A673 (cell line): ENCODE measurements at regions not wholly inside any gene's neighbourhood (a gene's known extent, or its start where the extent isn't known, plus 50 kb on each side); places are given as distances from the start of the nearest gene placed in this dataset.

Experiments used
- BruUV-seq: library from RNA; stranded (reverse); fragments of 400-500 nt; replicated peaks from 2 replicates; lab custom pipeline; 2021; lab: Mats Ljungman, UMichigan
- CTCF ChIA-PET: fragments of 300-600 bp; sonication (Branson Sonifier 250); formaldehyde crosslinking; loops from one replicate; lab custom pipeline; 2022; ENCODE audit warnings: antibody characterized with exemption; lab: Charles Lee
- POLR2A ChIA-PET: fragments of 300-600 bp; sonication (Branson Sonifier 250); formaldehyde crosslinking; loops from one replicate; lab custom pipeline; 2022; ENCODE audit warnings: antibody characterized with exemption; ENCODE audit not compliant: low non-redundant PET; lab: Charles Lee
- DNase-seq: peaks from one replicate; pipeline ENCODE4 v3.0.0-alpha.2; 2015; ENCODE audit warnings: low spot score
- H3K27ac ChIP-seq: fragments of 200-600 bp; sonication (generic); 2 replicates; pipeline ENCODE4 v1.5.1; 2016; ENCODE audit warnings: mixed run types, low read depth, mild to moderate bottlenecking, mixed read lengths, antibody characterized with exemption, low read length; ENCODE audit not compliant: poor library complexity, severe bottlenecking
- H3K27me3 ChIP-seq: fragments of 200-600 bp; sonication (generic); replicated peaks from 2 replicates; pipeline ENCODE4 v1.6.1; 2017; ENCODE audit warnings: mixed run types, low read depth, mild to moderate bottlenecking, mixed read lengths, antibody characterized with exemption, low read length; ENCODE audit not compliant: insufficient read depth, poor library complexity
- H3K36me3 ChIP-seq: fragments of 200-600 bp; sonication (generic); 2 replicates; pipeline ENCODE4 v1.6.1; 2016; ENCODE audit warnings: mixed run types, mild to moderate bottlenecking, mixed read lengths, antibody characterized with exemption, low read length; ENCODE audit not compliant: insufficient read depth, poor library complexity, severe bottlenecking
- H3K4me1 ChIP-seq: fragments of 200-600 bp; sonication (generic); 2 replicates; pipeline ENCODE4 v1.6.1; 2017; ENCODE audit warnings: mixed run types, mild to moderate bottlenecking, mixed read lengths, antibody characterized with exemption, low read length; ENCODE audit not compliant: insufficient read depth, poor library complexity, severe bottlenecking
- H3K4me3 ChIP-seq: fragments of 200-600 bp; sonication (generic); 2 replicates; pipeline ENCODE4 v1.5.1; 2016; ENCODE audit warnings: low read depth, mixed run types, mild to moderate bottlenecking, mixed read lengths, low read length; ENCODE audit not compliant: poor library complexity, severe bottlenecking
- H3K9me3 ChIP-seq: fragments of 200-600 bp; sonication (generic); 2 replicates; pipeline ENCODE4 v1.6.1; 2016; ENCODE audit warnings: mixed run types, low read depth, mild to moderate bottlenecking, mixed read lengths, antibody characterized with exemption, low read length; ENCODE audit not compliant: poor library complexity, severe bottlenecking
- EZH2 ChIP-seq: fragments of 200-600 bp; sonication (generic); IDR thresholded peaks from 2 replicates; pipeline ENCODE4 v1.6.1; 2017; ENCODE audit warnings: borderline replicate concordance, low read depth, mild to moderate bottlenecking, mixed read lengths, antibody characterized with exemption, low read length; ENCODE audit not compliant: poor library complexity, severe bottlenecking
- intact Hi-C: fragments of 100-400 bp; cut with micrococcal nuclease; formaldehyde crosslinking; loops from one replicate; pipeline ENCODE4 v1.10.0; 2022; ENCODE audit not compliant: unreplicated experiment
- TF ChIP-seq, protein P1 (sequence below): fragments of 300-800, 200-600 bp; sonication (generic); conservative IDR thresholded peaks from 2 replicates; pipeline ENCODE4 v1.5.1; 2017; ENCODE audit warnings: low read depth, mild to moderate bottlenecking, antibody characterized with exemption, low read length, moderate library complexity, mixed read lengths

DNA sequence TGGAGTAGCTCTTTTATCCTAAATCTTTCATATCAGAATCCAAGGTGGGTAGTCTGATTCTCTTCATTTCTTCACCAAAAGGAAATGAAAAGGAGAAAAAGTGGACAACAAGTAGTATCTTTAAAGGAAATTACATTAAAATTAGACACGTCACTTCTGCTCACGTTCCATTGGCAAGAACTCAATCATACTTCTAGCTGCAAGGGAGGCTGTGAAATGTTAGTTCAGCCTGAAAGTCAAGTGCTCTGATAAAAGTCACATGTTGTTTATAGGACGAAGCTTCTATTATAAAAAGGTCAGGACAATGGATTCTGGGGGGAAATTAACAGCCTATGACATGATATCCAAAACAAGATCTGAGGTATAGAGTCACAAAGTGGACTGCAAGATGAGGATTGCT, 164.6 kb upstream of the MCTP2 start:
- H3K9me3 ChIP-seq, result peaks cover 11% of the 10 kb centered on the region
- H3K4me1 ChIP-seq, result peaks cover 26% of the 10 kb centered on the region
- H3K4me3 ChIP-seq, result no peak overlapping the region
- H3K27me3 ChIP-seq, result no peaks in the 10 kb centered on the region
- TF ChIP-seq EZH2, result no peak
- TF ChIP-seq, protein P1, sequence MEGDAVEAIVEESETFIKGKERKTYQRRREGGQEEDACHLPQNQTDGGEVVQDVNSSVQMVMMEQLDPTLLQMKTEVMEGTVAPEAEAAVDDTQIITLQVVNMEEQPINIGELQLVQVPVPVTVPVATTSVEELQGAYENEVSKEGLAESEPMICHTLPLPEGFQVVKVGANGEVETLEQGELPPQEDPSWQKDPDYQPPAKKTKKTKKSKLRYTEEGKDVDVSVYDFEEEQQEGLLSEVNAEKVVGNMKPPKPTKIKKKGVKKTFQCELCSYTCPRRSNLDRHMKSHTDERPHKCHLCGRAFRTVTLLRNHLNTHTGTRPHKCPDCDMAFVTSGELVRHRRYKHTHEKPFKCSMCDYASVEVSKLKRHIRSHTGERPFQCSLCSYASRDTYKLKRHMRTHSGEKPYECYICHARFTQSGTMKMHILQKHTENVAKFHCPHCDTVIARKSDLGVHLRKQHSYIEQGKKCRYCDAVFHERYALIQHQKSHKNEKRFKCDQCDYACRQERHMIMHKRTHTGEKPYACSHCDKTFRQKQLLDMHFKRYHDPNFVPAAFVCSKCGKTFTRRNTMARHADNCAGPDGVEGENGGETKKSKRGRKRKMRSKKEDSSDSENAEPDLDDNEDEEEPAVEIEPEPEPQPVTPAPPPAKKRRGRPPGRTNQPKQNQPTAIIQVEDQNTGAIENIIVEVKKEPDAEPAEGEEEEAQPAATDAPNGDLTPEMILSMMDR, result no peak
- H3K36me3 ChIP-seq, result no peaks in the 10 kb centered on the region
- DNase-seq, result no peak
- no TSS peak for BruUV-seq
- H3K27ac ChIP-seq, result no peak overlapping the region
- POLR2A ChIA-PET, result no interaction called here
- CTCF ChIA-PET, result no interaction called here
- intact Hi-C loops, result no loop called here

DNA sequence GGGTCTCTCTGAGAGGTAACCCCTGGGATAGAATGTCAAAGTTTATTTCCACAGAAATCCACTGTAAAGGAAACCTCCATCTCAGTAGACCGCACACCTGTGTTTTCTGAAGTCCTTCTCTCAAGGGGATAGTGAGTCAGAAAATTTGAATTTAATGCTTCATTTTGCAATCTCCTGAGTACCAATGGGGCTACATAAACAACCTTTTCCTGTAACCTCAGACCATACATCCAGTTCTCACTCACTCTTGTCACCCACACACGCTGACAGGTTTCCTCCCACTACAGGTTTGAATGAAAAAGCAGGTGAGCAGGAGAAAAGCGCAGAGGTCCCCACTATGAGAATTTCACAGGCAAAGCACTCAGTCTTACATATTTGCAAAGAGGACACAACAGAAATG, 165.3 kb upstream of the MCTP2 start:
- Histone ChIP-seq H3K36me3 (no peaks in the 10 kb centered on the region), H3K4me3 (no peak overlapping the region), H3K27ac (no peak overlapping the region), H3K4me1 (peaks cover 19% of the 10 kb centered on the region), H3K9me3 (peaks cover 11% of the 10 kb centered on the region), H3K27me3 (no peaks in the 10 kb centered on the region)
- DNase-seq, result no peak
- TF ChIP-seq, protein P1, result no peak
- no peak for TF ChIP-seq EZH2
- intact Hi-C loops, result no loop called here
- no TSS peak for BruUV-seq
- CTCF ChIA-PET, result no interaction called here
- POLR2A ChIA-PET, result no interaction called here

GRCh38 chr15:94064676-94065313, 166.6 kb upstream of the MCTP2 start:
- ChIA-PET CTCF (no interaction called here), POLR2A (interaction anchor here (0.7 kb wide), 1 partner anchor 260 kb away, joined by 3 read pairs; no protein-coding TSS in a partner anchor)
- no peaks in the 10 kb centered on the region for H3K27me3 ChIP-seq
- no peaks in the 10 kb centered on the region for H3K36me3 ChIP-seq
- no peak overlapping the region for H3K27ac ChIP-seq
- H3K4me1 ChIP-seq, result peaks cover 7% of the 10 kb centered on the region
- no TSS peak for BruUV-seq
- no peak for TF ChIP-seq EZH2
- TF ChIP-seq, protein P1, result no peak
- no peak overlapping the region for H3K4me3 ChIP-seq
- no peak for DNase-seq
- intact Hi-C loops, result no loop called here
- H3K9me3 ChIP-seq, result peaks cover 11% of the 10 kb centered on the region
